ENCODE measurements at regions not wholly inside any gene's neighbourhood (a gene's known extent, or its start where the extent isn't known, plus 50 kb on each side); places are given as distances from the start of the nearest gene placed in this dataset.
"Not testable (repeated sequence)": the region's sequence is repeated elsewhere in the genome, so short reads cannot be mapped to it uniquely, and the experiment has no call there.

- no peak overlapping the region for H3K4me3 ChIP-seq
- H3K4me1 ChIP-seq (ENCODE audit: control insufficient read depth in 5 of 5, insufficient read depth in 5 of 5, low read length in 5 of 5) = peaks cover 0 to 4% (median 0%) of the 10 kb centered on the region in 5 donors
- WGBS, 2 donors = 93 to 96% methylated on average over 5 of the region's 5 CpGs
- no peak overlapping the region for H3K9ac ChIP-seq (ENCODE audit: insufficient read depth in 1 of 2, low read length in 2 of 2)
- H3K9me3 ChIP-seq (ENCODE audit: control insufficient read depth in 4 of 4, insufficient read depth in 3 of 4, low read length in 3 of 4) = peaks cover 0 to 2% (median 0%) of the 10 kb centered on the region in 4 donors
- no peaks in the 10 kb centered on the region for H3K27me3 ChIP-seq (ENCODE audit: control insufficient read depth in 3 of 3, insufficient read depth in 3 of 3, low read length in 2 of 3)
- no peak for DNase-seq
- no peak overlapping the region for H3K27ac ChIP-seq (ENCODE audit: low read depth in 1 of 2, low read length in 1 of 2)
- H3K36me3 ChIP-seq (ENCODE audit: control insufficient read depth in 4 of 4, insufficient read depth in 4 of 4, low read length in 4 of 4) = peaks cover 0 to 7% (median 0%) of the 10 kb centered on the region in 4 donors
- no peak for TF ChIP-seq CTCF (IDR thresholded peaks at IDR 0.05; ENCODE audit: control extremely low read depth, extremely low read depth)
- ATAC-seq (ENCODE audit: insufficient read depth, low FRiP score) = no peak
Observed at GRCh38 chr10:45548068-45548467, 124.5 kb downstream of the ZFAND4 start.

GRCh38 chr10:45547207-45547606 lies 125.4 kb downstream of the ZFAND4 start:
- no peak for ATAC-seq (ENCODE audit: insufficient read depth, low FRiP score)
- no peak overlapping the region for H3K4me3 ChIP-seq
- no peaks in the 10 kb centered on the region for H3K27me3 ChIP-seq (ENCODE audit: control insufficient read depth in 3 of 3, insufficient read depth in 3 of 3, low read length in 2 of 3)
- peaks cover 0 to 7% (median 0%) of the 10 kb centered on the region in 4 donors for H3K36me3 ChIP-seq (ENCODE audit: control insufficient read depth in 4 of 4, insufficient read depth in 4 of 4, low read length in 4 of 4)
- peaks cover 0 to 2% (median 0%) of the 10 kb centered on the region in 4 donors for H3K9me3 ChIP-seq (ENCODE audit: control insufficient read depth in 4 of 4, insufficient read depth in 3 of 4, low read length in 3 of 4)
- no peak overlapping the region for H3K27ac ChIP-seq (ENCODE audit: low read depth in 1 of 2, low read length in 1 of 2)
- no peak for DNase-seq
- 93 to 94% methylated on average over 2 of the region's 2 CpGs for WGBS, 2 donors
- peaks cover 0 to 4% (median 0%) of the 10 kb centered on the region in 5 donors for H3K4me1 ChIP-seq (ENCODE audit: control insufficient read depth in 5 of 5, insufficient read depth in 5 of 5, low read length in 5 of 5)
- TF ChIP-seq CTCF (IDR thresholded peaks at IDR 0.05; ENCODE audit: control extremely low read depth, extremely low read depth) = no peak
- H3K9ac ChIP-seq (ENCODE audit: insufficient read depth in 1 of 2, low read length in 2 of 2) = no peak overlapping the region

- H3K4me1 ChIP-seq (ENCODE audit: control insufficient read depth in 5 of 5, insufficient read depth in 5 of 5, low read length in 5 of 5) = peaks cover 0 to 4% (median 0%) of the 10 kb centered on the region in 5 donors
- 82 to 96% methylated on average over 1 of the region's 1 CpG for WGBS, 2 donors
- peaks cover 0 to 7% (median 0%) of the 10 kb centered on the region in 4 donors for H3K36me3 ChIP-seq (ENCODE audit: control insufficient read depth in 4 of 4, insufficient read depth in 4 of 4, low read length in 4 of 4)
- no peaks in the 10 kb centered on the region for H3K27me3 ChIP-seq (ENCODE audit: control insufficient read depth in 3 of 3, insufficient read depth in 3 of 3, low read length in 2 of 3)
- H3K27ac ChIP-seq (ENCODE audit: low read depth in 1 of 2, low read length in 1 of 2) = no peak overlapping the region
- peaks cover 0 to 2% (median 0%) of the 10 kb centered on the region in 4 donors for H3K9me3 ChIP-seq (ENCODE audit: control insufficient read depth in 4 of 4, insufficient read depth in 3 of 4, low read length in 3 of 4)
- ATAC-seq (ENCODE audit: insufficient read depth, low FRiP score) = no peak
- no peak overlapping the region for H3K9ac ChIP-seq (ENCODE audit: insufficient read depth in 1 of 2, low read length in 2 of 2)
- TF ChIP-seq CTCF (IDR thresholded peaks at IDR 0.05; ENCODE audit: control extremely low read depth, extremely low read depth) = no peak
- no peak overlapping the region for H3K4me3 ChIP-seq
- no peak for DNase-seq
Observed at GRCh38 chr10:45545150-45545549, 127.4 kb downstream of the ZFAND4 start.

GRCh38 chr10:45544191-45544590 lies 128.4 kb downstream of the ZFAND4 start:
- Histone ChIP-seq H3K9ac (ENCODE audit: insufficient read depth in 1 of 2, low read length in 2 of 2) (no peak overlapping the region), H3K27me3 (ENCODE audit: control insufficient read depth in 3 of 3, insufficient read depth in 3 of 3, low read length in 2 of 3) (no peaks in the 10 kb centered on the region), H3K27ac (ENCODE audit: low read depth in 1 of 2, low read length in 1 of 2) (no peak overlapping the region), H3K4me1 (ENCODE audit: control insufficient read depth in 5 of 5, insufficient read depth in 5 of 5, low read length in 5 of 5) (peaks cover 0 to 2% (median 0%) of the 10 kb centered on the region in 5 donors), H3K9me3 (ENCODE audit: control insufficient read depth in 4 of 4, insufficient read depth in 3 of 4, low read length in 3 of 4) (peaks cover 0 to under 1% (median 0%) of the 10 kb centered on the region in 4 donors), H3K36me3 (ENCODE audit: control insufficient read depth in 4 of 4, insufficient read depth in 4 of 4, low read length in 4 of 4) (peaks cover 0 to 6% (median 0%) of the 10 kb centered on the region in 4 donors), H3K4me3 (no peak overlapping the region)
- ATAC-seq (ENCODE audit: insufficient read depth, low FRiP score) (no peak), DNase-seq (peak in 2 of 3 donors; percentile 11 to 17)
- WGBS, 2 donors = 20 to 48% methylated on average over 1 of the region's 1 CpG
- TF ChIP-seq CTCF (IDR thresholded peaks at IDR 0.05; ENCODE audit: control extremely low read depth, extremely low read depth) = no peak

- H3K9me3 ChIP-seq (ENCODE audit: control insufficient read depth in 4 of 4, insufficient read depth in 3 of 4, low read length in 3 of 4) = not testable (repeated sequence)
Observed at GRCh38 chr10:45541032-45541431, 131.5 kb downstream of the ZFAND4 start.

More at GRCh38 chr10:45541032-45541431, 131.5 kb downstream of the ZFAND4 start:
- DNase-seq; H3K27me3 ChIP-seq (ENCODE audit: control insufficient read depth in 3 of 3, insufficient read depth in 3 of 3, low read length in 2 of 3); H3K36me3 ChIP-seq (ENCODE audit: control insufficient read depth in 4 of 4, insufficient read depth in 4 of 4, low read length in 4 of 4); H3K27ac ChIP-seq (ENCODE audit: low read depth in 1 of 2, low read length in 1 of 2); H3K4me1 ChIP-seq (ENCODE audit: control insufficient read depth in 5 of 5, insufficient read depth in 5 of 5, low read length in 5 of 5); H3K9ac ChIP-seq (ENCODE audit: insufficient read depth in 1 of 2, low read length in 2 of 2); H3K4me3 ChIP-seq; ATAC-seq (ENCODE audit: insufficient read depth, low FRiP score): not testable (repeated sequence)
- 96 to 97% methylated on average over 5 of the region's 5 CpGs for WGBS, 2 donors
